Fibroblast of gingiva (primary cell): ENCODE measurements at regions not wholly inside any gene's neighbourhood (a gene's known extent, or its start where the extent isn't known, plus 50 kb on each side); places are given as distances from the start of the nearest gene placed in this dataset.
"Not testable (repeated sequence)": the region's sequence is repeated elsewhere in the genome, so short reads cannot be mapped to it uniquely, and the experiment has no call there.

ENCODE experiments used
- DNase-seq: peaks from one replicate; pipeline ENCODE4 v3.0.0-alpha.2; 2011; ENCODE audit warnings: low read depth

GRCh38 chr4:66164869-66165268, 494.6 kb upstream of the EPHA5 start:
- DNase-seq: no peak

- peak; percentile 47 for DNase-seq
Observed at GRCh38 chr4:66160606-66161005, 490.3 kb upstream of the EPHA5 start.

DNA sequence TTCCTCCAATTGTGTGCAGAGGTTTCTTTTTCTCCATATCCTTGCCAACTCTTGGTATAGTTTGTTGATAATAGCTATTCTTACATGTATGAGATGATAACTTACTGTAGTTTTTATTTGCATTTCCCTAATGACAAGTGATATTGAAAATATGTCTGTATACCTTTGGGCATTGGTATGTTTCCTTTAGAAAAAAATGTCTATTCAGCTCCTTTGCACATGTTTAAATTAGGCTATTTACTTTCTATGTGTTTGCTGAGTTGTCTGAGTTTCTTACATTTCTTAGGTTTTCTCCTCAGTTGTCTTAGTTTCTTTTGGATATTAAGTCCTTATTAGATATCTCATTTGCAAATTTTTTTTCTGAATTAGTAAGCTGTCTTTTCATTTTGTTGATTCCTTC, 487.3 kb upstream of the EPHA5 start:
- DNase-seq: no peak

GRCh38 chr4:66130042-66130441, 459.8 kb upstream of the EPHA5 start:
- DNase-seq: no peak

DNA sequence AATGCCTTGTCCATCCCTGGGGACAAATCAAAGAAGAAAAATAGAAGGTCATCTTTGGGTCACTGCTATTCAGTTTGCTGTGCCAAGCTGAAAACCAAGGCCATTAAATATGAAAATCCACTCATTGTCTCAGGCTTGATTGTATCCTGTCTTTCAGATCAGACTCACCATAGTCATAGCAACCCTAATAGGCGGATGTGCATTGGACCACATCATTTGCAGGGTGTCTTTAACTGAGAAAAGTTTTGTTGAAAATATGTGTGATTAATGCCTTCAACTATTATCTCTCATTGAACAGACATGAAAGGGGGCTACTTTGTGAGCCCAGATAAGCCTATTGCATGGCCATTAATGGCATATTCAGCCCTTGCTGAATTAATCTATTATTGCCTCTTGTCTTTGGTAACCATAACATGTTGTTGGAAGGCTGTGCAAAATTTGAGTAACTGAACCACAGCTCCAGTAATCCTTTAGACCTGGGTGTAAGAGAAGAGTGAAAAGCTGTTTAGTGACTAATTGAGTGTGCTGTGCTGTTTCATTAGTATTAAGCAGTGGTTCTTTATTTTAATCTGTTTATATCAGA, 453.6 kb upstream of the EPHA5 start:
- no peak for DNase-seq

DNA sequence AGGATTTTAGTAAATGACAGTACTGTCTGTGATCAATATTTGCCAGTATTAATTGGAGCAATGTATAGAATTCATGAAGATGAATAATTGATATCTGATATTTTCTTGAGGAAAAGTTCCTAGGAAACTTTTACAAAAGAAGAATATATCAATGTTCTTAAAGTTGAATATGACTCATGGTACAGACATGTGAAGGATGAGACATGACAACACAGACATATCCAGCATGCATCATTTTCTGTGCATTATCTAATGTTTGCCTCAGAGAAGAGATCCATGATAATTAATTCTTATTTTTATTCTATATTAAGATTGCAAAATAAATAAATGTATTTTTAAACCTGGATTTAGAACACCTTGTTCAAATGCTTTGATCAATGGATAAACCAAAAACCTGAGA, 452.9 kb upstream of the EPHA5 start:
- DNase-seq: no peak

DNA sequence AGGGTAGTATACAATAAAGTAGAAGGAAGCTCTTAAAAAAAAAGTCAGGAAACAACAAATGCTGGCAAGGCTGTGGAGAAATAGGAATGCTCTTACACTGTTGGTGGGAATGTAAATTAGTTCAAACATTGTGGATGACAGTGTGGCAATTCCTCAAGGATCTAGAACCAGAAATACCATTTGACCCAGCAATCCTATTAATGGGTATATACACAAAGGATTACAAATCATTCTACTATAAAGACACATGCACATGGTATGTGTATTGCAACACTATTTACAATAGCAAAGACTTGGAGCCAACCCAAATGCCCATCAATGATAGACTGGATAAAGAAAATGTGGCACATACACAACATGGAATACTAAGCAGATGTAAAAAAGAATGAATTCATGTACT, 444.9 kb upstream of the EPHA5 start:
- not testable (repeated sequence) for DNase-seq

DNA sequence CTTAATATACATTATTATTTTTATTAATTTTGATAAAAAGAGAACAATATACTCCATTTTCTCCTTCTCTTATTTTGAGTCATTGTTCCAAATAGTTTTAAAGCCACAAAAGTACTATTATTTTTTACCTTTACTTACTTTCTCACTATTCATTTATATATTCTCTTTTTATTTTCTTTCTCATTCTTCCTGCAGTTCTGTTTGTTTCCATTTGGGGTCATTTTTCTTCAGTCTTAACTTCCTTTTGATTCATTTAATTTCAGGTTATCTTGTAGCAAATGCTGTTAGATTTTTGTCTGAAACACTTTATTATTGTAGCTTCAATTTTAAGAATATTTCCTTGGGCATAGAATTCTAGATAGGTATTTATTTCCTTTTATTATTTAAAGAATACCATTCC, 438.6 kb upstream of the EPHA5 start:
- no peak for DNase-seq

DNA sequence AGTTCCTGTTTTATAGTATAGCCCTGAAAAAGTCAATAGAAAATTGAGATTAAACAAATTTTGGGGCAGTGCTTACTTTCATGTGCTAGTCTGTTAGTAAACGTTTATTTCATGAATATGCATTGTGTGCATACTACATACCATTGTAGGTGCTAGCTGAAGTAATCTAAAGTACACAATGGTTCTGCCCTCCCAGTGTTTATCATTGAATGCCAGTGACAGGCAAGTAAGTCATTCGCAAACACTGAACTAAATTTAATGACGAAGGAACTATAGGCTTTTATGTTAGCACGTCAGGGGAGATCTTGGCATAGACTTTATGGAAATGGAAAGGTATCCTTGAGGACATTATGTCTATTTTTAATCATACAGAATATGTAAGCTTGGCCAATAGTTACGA, 426.9 kb upstream of the EPHA5 start:
- DNase-seq: no peak

DNA sequence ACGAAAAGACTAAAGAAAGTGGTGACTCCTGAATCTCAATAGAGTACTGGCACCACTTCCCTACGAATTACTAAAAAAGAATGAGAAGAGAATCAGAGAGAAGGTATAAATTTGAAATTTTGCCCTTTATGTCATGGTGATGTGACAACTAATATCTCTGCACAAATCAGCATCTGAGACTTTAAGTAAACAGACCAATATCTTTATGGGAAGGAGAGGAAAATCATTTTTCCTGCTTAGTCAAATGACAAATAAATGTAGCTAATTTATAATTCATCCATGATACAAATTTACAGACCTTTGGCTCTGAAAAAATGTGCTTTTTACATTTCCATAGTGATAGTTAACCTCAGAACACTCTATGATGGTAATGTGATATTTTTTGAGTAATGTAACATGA, 424.8 kb upstream of the EPHA5 start:
- DNase-seq: no peak

DNA sequence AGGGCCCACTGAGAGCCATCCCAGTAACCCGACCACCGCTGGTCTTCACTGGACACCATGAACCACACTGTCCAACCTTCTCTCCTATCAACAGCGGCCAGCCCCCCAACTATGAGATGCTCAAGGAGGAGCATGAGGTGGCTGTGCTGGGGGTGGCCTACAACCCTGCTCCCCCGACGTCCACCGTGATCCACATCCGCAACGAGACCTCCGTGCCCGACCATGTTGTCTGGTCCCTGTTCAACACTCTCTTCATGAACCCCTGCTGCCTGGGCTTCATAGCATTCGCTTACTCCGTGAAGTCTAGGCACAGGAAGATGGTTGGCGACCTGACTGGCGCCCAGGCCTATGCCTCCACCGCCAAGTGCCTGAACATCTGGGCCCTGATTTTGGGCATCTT, 423.8 kb upstream of the EPHA5 start:
- no peak for DNase-seq

DNA sequence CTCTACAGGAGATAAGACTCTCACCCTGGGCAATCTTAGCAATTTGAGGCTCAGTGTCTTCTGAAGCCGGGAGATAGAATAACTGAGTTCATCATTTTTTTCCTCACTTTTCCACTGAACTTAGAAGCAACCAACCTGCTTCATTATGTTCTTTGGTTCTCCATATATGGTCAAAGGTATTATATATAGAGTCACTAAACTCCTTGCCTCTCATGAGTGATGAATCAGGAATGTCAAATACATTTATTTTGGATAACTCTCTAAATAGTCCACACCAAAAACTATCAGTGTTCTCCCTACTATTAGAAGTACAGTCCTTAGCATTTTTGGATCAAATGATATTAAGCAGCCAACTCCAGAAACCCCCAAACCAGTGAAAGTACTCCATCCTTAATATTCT, 421.5 kb upstream of the EPHA5 start:
- DNase-seq: no peak

DNA sequence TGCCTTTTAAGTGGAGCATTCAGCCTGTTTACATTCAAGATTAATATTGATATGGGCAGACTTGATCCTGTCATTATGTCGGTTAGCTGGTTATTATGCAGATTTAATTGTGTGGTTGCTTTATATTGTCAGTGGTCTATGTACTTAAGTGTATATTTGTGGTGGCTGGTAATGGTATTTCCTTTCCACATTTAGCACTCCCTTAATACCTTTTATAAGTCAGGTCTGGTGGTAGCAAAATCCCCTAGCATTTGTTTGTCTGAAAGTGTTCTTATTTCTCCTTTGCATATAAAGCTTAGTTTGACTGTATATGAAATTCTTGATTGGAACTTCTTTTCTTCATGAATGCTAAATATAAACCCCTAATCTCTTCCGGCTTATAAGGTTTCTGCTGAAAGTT, 403.7 kb upstream of the EPHA5 start:
- no peak for DNase-seq

DNA sequence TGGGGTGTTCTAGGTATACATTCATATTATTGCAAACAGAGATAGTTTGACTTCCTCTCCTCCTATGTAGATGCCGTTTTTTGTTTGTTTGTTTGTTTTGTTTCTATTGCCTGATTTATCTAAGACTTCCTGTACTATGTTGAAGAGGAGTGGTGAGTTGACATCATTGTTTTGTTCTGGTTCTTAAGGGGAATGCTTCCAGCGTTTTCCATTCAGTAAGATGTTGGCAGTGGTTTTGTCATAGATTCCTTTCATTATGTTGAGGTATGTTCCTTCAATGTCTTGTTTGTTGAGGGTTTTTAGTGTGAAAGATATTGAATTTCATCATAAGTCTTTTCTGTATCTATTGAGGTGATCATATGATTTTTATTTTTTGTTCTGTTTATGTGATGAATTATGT, 401.6 kb upstream of the EPHA5 start:
- no peak for DNase-seq

- no peak for DNase-seq
Observed at GRCh38 chr4:66062921-66063320, 392.6 kb upstream of the EPHA5 start.

GRCh38 chr4:66062044-66062443, 391.8 kb upstream of the EPHA5 start:
- peak; percentile 7 for DNase-seq

DNA sequence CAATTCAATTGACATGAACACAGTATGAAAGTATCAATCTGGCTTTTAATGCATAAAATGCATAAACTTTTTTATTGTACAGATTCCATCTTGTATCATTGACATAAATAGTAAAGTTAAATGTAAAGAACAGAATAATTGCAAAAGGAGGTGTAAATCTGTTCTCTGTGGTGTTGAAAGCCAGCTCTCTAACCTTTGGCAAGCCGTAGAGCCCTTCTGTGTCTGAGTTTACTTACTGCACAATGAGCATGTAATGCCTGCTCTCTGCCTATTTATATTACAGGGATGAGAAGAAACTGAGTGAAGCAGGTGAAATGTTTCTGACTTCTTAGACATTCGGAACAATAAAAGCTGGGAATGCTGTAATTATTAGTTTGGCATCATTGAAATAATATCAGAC, 389.3 kb upstream of the EPHA5 start:
- no peak for DNase-seq

DNA sequence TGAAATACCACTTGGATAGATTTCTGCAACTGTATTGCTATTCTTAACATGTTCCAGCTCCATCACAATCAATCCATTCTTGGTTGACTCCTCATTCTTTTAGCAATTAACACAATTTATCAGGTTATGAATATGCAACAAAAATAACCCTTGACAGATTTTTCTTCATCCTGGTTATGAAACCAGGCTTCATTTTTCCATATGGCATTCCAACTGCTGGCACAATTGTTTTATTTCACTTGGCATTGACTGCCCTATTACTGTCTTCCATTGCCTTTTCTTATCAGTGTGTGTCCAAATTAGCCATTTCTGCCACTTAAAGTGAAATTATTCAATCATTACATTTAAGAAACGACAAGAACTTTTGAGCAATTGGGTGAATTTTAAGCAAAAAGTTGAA, 388.8 kb upstream of the EPHA5 start:
- no peak for DNase-seq

- DNase-seq: no peak
Observed at GRCh38 chr4:66055999-66056398, 385.7 kb upstream of the EPHA5 start.

DNA sequence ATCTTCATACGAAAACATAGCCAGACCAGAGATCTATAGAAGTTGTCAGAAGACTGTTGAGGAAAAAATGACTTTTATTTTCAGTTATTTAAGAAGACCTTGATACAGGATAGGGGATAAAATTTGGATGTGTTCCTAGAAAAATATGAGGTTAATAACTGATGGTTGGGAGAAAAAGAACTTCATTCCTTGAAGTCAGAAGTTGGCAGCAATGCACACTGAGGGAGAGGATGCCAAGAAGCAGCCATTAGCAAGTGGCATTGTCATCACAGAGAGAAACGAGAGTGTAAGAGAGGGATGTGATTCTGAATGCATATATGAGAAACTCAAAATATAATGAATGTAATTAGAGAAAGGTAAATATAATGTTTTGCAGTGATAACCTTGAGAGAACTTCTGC, 382.1 kb upstream of the EPHA5 start:
- no peak for DNase-seq

DNA sequence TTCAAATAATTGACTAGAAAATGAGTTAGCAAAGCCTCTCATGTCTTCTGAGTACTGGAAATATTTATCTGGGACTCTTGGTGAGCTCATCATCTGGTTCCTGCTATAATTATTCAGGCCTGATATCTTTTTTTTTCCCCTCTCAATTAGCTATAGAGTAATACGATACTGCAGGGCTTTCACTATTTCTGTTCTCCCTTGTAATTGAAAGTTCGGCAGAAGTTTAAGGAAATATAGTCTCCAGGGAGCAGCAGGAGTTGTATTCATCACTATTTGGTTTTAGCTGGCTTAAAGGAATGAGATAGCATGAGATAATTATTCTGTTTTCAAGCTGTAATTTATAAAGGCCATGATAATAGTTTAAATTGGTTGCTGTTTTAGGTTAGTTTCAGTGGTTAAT, 378.6 kb upstream of the EPHA5 start:
- DNase-seq: peak; percentile 15

DNA sequence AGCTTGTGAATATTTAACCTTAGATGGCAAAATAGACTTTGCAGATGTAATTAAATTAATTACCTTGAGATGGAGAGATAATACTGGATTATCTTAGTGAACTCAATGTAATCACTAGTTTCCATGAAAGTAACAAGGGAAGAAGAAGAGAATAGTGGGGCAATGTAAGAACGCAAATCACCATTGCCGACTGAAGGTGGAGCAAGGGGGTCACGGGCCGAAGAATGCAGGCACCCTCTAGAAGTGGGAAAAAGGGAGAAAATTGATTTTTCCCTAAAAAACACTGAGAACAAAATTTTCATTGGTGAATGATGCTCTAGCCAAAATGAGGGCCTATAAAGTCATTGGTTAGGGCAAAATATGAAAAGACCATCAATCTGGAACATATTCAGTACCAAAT, 375.6 kb upstream of the EPHA5 start:
- DNase-seq: no peak

DNA sequence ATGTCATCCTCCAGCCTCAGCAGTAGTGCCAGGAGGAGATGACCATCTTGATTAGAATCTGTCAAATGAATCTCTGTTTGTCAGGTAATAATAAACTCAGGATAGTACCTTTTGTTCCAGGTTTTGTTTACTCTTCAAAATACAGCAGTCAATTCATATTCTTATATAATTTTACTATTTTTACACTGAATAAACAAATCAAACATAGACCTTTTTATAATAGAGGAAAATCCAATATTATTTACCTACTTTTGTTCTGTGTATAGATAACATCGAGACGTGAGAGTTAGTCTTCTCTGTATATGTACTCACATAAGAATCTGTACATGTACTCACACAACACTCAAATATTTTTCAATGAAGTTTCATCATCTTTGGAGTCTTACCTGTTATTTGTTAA, 365.4 kb upstream of the EPHA5 start:
- DNase-seq: no peak

- DNase-seq: peak; percentile 16
Observed at GRCh38 chr4:66034671-66035070, 364.4 kb upstream of the EPHA5 start.

GRCh38 chr4:66034262-66034661, 364.0 kb upstream of the EPHA5 start:
- no peak for DNase-seq
